DND-41 (cell line): ENCODE measurements at regions not wholly inside any gene's neighbourhood (a gene's known extent, or its start where the extent isn't known, plus 50 kb on each side); places are given as distances from the start of the nearest gene placed in this dataset.

ENCODE experiments used
- ATAC-seq: fragments of 200-7000 bp; cut with Tn5 transposase; 3 replicates; pipeline ENCODE4 v1.9.1; 2021; ENCODE audit warnings: low read depth; ENCODE audit not compliant: insufficient read depth
- DNase-seq: peaks from one replicate; pipeline ENCODE4 v3.0.0-alpha.2; 2020
- H2AFZ ChIP-seq: 2 replicates; pipeline ENCODE4 v1.6.0; 2012; ENCODE audit warnings: low read depth, low read length
- H3K27ac ChIP-seq: 2 replicates; pipeline ENCODE4 v1.5.1; 2012; ENCODE audit warnings: low read length, inconsistent platforms
- H3K27me3 ChIP-seq: fragments of 200-600 bp; sonication (generic); 2 replicates; pipeline ENCODE4 v1.6.0; 2012; ENCODE audit warnings: low read length, mild to moderate bottlenecking, inconsistent platforms; ENCODE audit not compliant: insufficient read depth, poor library complexity
- H3K36me3 ChIP-seq: 2 replicates; pipeline ENCODE4 v1.5.1; 2012; ENCODE audit warnings: low read length, inconsistent platforms; ENCODE audit not compliant: insufficient read depth
- H3K4me1 ChIP-seq: 2 replicates; pipeline ENCODE4 v1.5.1; 2012; ENCODE audit warnings: mild to moderate bottlenecking, low read length; ENCODE audit not compliant: insufficient read depth
- H3K4me2 ChIP-seq: 2 replicates; pipeline ENCODE4 v1.6.0; 2012; ENCODE audit warnings: mild to moderate bottlenecking, moderate library complexity, low read length, inconsistent platforms; ENCODE audit not compliant: insufficient read depth
- H3K4me3 ChIP-seq, 2 experiments: fragments of 200-600 bp in 1 of 2; shearing (Covaris generic) in 1 of 2; 2 replicates each; pipeline ENCODE4 v1.5.1; 2012 to 2016; ENCODE audit warnings: inconsistent platforms in 2 of 2, low read length in 2 of 2, mild to moderate bottlenecking in 2 of 2, low read depth in 1 of 2, moderate library complexity in 1 of 2
- H3K79me2 ChIP-seq: 2 replicates; pipeline ENCODE4 v1.6.0; 2012; ENCODE audit warnings: low read length, inconsistent platforms; ENCODE audit not compliant: insufficient read depth
- H3K9ac ChIP-seq: 2 replicates; pipeline ENCODE4 v1.6.0; 2012; ENCODE audit warnings: low read depth, mild to moderate bottlenecking, inconsistent platforms, low read length, moderate library complexity
- H3K9me3 ChIP-seq: 2 replicates; pipeline ENCODE4 v1.5.1; 2012; ENCODE audit warnings: low read length, moderate library complexity, mild to moderate bottlenecking, inconsistent platforms; ENCODE audit not compliant: insufficient read depth, severe bottlenecking
- H4K20me1 ChIP-seq: 2 replicates; pipeline ENCODE4 v1.6.0; 2012; ENCODE audit warnings: low read length; ENCODE audit not compliant: insufficient read depth
- EZH2 ChIP-seq: IDR thresholded peaks from 3 replicates; pipeline ENCODE4 v1.6.1; 2012; ENCODE audit warnings: borderline replicate concordance, low read depth, mild to moderate bottlenecking, moderate library complexity, low read length, inconsistent platforms; ENCODE audit not compliant: severe bottlenecking
- TF ChIP-seq, protein P1 (sequence below): IDR thresholded peaks from 2 replicates; pipeline ENCODE4 v1.5.1; 2012; ENCODE audit warnings: borderline replicate concordance, low read length, moderate library complexity, mild to moderate bottlenecking; ENCODE audit not compliant: poor library complexity, severe bottlenecking; ENCODE audit errors: extremely low read depth

DNA sequence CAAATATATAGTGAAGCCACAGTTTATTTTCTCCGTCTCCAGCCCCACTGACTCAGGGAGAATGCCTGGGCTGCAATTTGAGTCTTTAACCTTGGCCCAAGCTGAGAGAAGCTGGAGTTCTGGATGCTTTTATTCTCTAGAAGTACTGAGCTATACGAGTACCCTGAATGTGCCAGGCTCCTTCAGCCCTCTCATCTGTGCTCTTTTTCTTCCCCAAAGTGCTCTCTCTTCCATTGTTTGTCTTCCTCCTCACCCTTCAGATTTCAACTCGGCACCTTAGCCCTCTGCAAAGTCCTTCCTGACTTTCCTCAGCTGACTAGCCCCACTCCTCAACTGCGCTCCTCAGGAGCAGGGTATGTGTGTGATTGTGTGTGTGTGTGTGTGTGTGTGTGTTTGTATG lies 75.6 kb upstream of the AGBL1 start:
- H3K4me2 ChIP-seq, result no peak overlapping the region
- no peak overlapping the region for H3K27ac ChIP-seq
- no peak overlapping the region for H3K9ac ChIP-seq
- no peaks in the 10 kb centered on the region for H4K20me1 ChIP-seq
- H3K9me3 ChIP-seq, result no peaks in the 10 kb centered on the region
- no peak overlapping the region for H2AFZ ChIP-seq
- peaks cover 7% of the 10 kb centered on the region for H3K4me1 ChIP-seq
- ATAC-seq (no peak), DNase-seq (no peak)
- no peak overlapping the region for H3K4me3 ChIP-seq
- H3K27me3 ChIP-seq, result no peaks in the 10 kb centered on the region
- no peaks in the 10 kb centered on the region for H3K36me3 ChIP-seq
- no peaks in the 10 kb centered on the region for H3K79me2 ChIP-seq
- TF ChIP-seq, protein P1, sequence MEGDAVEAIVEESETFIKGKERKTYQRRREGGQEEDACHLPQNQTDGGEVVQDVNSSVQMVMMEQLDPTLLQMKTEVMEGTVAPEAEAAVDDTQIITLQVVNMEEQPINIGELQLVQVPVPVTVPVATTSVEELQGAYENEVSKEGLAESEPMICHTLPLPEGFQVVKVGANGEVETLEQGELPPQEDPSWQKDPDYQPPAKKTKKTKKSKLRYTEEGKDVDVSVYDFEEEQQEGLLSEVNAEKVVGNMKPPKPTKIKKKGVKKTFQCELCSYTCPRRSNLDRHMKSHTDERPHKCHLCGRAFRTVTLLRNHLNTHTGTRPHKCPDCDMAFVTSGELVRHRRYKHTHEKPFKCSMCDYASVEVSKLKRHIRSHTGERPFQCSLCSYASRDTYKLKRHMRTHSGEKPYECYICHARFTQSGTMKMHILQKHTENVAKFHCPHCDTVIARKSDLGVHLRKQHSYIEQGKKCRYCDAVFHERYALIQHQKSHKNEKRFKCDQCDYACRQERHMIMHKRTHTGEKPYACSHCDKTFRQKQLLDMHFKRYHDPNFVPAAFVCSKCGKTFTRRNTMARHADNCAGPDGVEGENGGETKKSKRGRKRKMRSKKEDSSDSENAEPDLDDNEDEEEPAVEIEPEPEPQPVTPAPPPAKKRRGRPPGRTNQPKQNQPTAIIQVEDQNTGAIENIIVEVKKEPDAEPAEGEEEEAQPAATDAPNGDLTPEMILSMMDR, result no peak
- TF ChIP-seq EZH2, result no peak

DNA sequence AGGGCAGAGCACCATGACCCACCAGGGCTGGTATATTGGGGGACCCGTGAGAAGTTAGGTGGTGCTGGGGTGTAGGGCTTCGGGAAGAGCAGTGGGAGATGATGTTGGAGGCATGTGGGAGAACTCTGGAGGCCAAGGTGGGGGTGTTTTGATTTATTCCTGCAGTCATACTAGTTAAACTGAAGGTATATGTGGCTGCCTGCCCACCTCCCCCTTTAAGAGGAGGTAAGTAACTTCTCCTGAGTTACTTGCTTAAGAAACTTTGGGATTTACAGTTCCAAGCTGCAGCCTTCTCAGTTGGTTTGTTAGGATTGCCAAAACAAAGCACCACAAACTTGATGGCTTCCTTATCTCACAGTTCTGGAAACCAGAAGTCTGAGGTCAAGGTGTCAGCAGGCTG lies 73.1 kb upstream of the AGBL1 start:
- no peaks in the 10 kb centered on the region for H4K20me1 ChIP-seq
- H3K27ac ChIP-seq, result no peak overlapping the region
- H3K9me3 ChIP-seq, result no peaks in the 10 kb centered on the region
- no peak for DNase-seq
- no peak for TF ChIP-seq EZH2
- TF ChIP-seq, protein P1, result no peak
- H3K4me3 ChIP-seq, result no peak overlapping the region
- no peak overlapping the region for H3K4me2 ChIP-seq
- ATAC-seq, result no peak
- H3K4me1 ChIP-seq, result peaks cover 3% of the 10 kb centered on the region
- H3K79me2 ChIP-seq, result no peaks in the 10 kb centered on the region
- H2AFZ ChIP-seq, result no peak overlapping the region
- no peak overlapping the region for H3K9ac ChIP-seq
- H3K36me3 ChIP-seq, result no peaks in the 10 kb centered on the region
- H3K27me3 ChIP-seq, result no peaks in the 10 kb centered on the region

DNA sequence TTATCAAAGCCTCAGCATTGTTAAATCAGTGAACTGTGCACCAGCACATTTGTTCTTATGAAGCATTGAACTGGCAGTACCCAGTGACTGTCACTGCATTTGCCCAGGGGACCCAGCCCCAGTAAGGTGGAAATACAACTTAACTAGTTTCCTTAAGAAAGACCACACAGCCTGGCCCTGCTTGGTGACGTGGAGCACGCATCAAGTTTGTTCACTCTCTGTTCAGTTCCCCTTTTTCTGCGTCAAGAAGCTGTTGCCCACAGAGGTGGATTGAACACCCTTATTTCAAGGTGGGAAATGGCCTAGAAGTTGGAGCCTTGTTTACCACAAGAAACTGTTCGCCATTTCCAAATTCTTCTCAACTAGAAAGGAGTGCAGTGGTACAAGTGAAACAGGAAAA lies 69.9 kb upstream of the AGBL1 start:
- DNase-seq (no peak), ATAC-seq (no peak)
- Histone ChIP-seq H3K36me3 (no peaks in the 10 kb centered on the region), H3K27ac (no peak overlapping the region), H3K9me3 (no peaks in the 10 kb centered on the region), H2AFZ (no peak overlapping the region), H3K4me2 (no peak overlapping the region), H3K27me3 (no peaks in the 10 kb centered on the region), H3K4me3 (no peak overlapping the region), H3K9ac (no peak overlapping the region), H4K20me1 (no peaks in the 10 kb centered on the region), H3K4me1 (no peaks in the 10 kb centered on the region), H3K79me2 (no peaks in the 10 kb centered on the region)
- TF ChIP-seq, protein P1, result no peak
- TF ChIP-seq EZH2, result no peak

DNA sequence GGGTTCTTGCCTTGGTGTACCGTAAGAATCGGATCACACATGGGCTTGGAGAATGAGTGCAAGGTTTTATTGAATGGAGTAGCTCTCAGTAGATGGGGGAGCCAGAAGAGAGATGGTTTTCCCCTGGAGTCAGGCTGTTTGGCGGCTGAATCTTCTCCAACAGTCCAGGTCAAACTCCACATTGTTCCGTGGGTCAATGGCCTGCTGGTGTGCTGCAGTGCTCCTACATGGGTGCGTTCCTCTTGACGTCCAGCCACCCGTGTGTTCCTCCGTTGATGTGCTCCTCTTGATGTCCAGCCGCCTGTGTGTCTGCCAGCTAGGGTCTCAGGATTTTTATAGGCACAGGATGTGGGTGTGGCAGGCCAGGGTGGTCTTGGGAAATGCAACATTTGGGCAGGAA lies 69.3 kb upstream of the AGBL1 start:
- no peak for TF ChIP-seq EZH2
- TF ChIP-seq, protein P1, result no peak

More for the DNA sequence above, 69.3 kb upstream of the AGBL1 start:
- Histone ChIP-seq H3K27ac (no peak overlapping the region), H3K79me2 (no peaks in the 10 kb centered on the region), H2AFZ (no peak overlapping the region), H3K27me3 (no peaks in the 10 kb centered on the region), H3K4me2 (no peak overlapping the region), H3K4me3 (no peak overlapping the region), H4K20me1 (no peaks in the 10 kb centered on the region), H3K4me1 (no peaks in the 10 kb centered on the region), H3K36me3 (no peaks in the 10 kb centered on the region), H3K9me3 (no peaks in the 10 kb centered on the region), H3K9ac (no peak overlapping the region)
- ATAC-seq (no peak), DNase-seq (no peak)
